ENCODE measurements at regions not wholly inside any gene's neighbourhood (a gene's known extent, or its start where the extent isn't known, plus 50 kb on each side); places are given as distances from the start of the nearest gene placed in this dataset.

DNA sequence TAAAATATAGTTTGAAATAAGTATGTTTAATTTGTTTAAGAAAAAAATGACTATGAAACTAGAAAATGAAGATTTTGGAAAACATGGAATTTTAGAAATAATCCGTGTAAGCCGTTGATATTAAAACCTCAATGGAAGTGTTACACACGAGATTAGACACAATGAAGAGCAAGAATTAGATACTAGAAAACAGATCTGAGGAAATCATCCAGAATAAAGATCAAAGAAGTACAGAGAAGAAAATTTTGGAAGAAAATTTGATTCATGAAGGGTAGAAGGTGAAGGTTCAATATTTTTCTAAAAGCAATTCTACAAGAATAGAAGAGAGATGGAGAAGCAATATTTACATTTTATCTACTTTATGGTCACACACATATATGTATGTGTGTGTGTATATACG lies 52.5 kb upstream of the SATB1 start:
- TF ChIP-seq, protein P1, sequence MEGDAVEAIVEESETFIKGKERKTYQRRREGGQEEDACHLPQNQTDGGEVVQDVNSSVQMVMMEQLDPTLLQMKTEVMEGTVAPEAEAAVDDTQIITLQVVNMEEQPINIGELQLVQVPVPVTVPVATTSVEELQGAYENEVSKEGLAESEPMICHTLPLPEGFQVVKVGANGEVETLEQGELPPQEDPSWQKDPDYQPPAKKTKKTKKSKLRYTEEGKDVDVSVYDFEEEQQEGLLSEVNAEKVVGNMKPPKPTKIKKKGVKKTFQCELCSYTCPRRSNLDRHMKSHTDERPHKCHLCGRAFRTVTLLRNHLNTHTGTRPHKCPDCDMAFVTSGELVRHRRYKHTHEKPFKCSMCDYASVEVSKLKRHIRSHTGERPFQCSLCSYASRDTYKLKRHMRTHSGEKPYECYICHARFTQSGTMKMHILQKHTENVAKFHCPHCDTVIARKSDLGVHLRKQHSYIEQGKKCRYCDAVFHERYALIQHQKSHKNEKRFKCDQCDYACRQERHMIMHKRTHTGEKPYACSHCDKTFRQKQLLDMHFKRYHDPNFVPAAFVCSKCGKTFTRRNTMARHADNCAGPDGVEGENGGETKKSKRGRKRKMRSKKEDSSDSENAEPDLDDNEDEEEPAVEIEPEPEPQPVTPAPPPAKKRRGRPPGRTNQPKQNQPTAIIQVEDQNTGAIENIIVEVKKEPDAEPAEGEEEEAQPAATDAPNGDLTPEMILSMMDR (IDR thresholded peaks at IDR 0.05; ENCODE audit: insufficient read depth, low read depth, low read length, missing control alignments): no peak
- DNase-seq (ENCODE audit: low read depth): no peak
- H3K4me3 ChIP-seq (ENCODE audit: low read length): no peak overlapping the region

All from epithelial cell of esophagus (primary cell).